ENCODE measurements at regions not wholly inside any gene's neighbourhood (a gene's known extent, or its start where the extent isn't known, plus 50 kb on each side); places are given as distances from the start of the nearest gene placed in this dataset.
"Not testable (repeated sequence)": the region's sequence is repeated elsewhere in the genome, so short reads cannot be mapped to it uniquely, and the experiment has no call there.

- H3K4me3 ChIP-seq (ENCODE audit: low read length) = no peak overlapping the region
- no peak for DNase-seq (ENCODE audit: low read depth, low spot score)
Measured at GRCh38 chr13:89163096-89163495, 1491.9 kb downstream of the SLITRK5 start.

GRCh38 chr13:89165685-89166084 lies 1494.5 kb downstream of the SLITRK5 start:
- H3K4me3 ChIP-seq (ENCODE audit: low read length) = no peak overlapping the region
- no peak for DNase-seq (ENCODE audit: low read depth, low spot score)

- DNase-seq (ENCODE audit: low read depth, low spot score) = no peak
- H3K4me3 ChIP-seq (ENCODE audit: low read length) = no peak overlapping the region
Measured at GRCh38 chr13:89169951-89170350, 1498.8 kb downstream of the SLITRK5 start.

DNA sequence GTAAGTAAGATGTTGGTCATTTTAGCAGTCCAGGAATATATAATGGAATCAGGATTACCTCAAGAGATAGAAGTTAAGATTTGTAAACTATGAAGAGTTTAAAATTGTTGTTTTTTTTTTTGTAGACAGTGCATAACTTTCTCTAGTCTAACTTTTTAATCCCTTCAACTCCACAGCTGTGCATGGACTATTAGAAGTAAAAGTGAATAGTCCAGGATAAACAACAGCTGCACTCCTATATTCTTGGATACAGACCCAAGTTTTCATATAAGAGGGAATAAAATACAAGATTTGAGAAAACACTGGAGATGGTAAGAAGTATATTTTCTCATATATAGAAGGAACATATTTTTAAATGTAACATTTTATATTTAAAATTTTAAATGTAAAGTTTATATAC lies 1509.9 kb downstream of the SLITRK5 start:
- H3K4me3 ChIP-seq (ENCODE audit: low read length) = no peak overlapping the region
- no peak for DNase-seq (ENCODE audit: low read depth, low spot score)

DNA sequence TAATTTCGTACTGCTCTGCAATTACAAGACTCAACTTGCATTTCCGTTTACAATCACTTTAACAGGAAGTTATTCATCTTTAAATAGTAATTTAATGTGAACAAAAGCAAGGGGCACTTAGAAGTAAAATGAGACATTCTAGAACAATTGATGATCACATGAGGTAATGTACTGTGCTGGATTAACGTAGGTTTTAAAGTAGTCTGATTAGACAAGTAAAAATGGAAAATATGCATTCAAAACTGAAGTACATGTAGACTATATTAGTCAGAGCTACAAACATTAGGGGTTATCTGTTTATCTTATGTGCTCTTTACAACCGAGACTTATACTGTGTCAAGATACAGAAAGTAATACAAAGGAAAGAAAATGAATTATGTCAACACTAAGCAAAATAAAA lies 1528.0 kb downstream of the SLITRK5 start:
- H3K4me3 ChIP-seq (ENCODE audit: low read length) = no peak overlapping the region
- no peak for DNase-seq (ENCODE audit: low read depth, low spot score)

DNA sequence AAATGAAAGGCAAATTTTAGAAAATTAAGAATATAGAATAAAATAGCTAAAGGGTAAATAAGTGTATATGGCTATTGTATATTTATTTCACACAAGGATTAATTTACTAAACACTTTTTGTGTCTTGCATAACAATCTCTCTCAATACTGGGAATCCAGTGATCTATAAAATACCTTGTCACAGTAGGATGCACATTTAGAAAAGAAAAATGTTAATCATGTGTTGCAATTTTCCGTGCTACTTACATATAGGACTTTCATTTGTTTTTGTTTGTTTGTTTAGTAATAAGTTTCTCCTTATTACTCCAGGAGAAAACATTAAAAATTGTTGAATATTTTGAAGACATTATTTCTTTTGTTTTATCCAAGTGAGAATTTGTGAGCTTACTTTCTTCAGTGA lies 1533.3 kb downstream of the SLITRK5 start:
- DNase-seq (ENCODE audit: low read depth, low spot score) = no peak
- H3K4me3 ChIP-seq (ENCODE audit: low read length) = no peak overlapping the region

GRCh38 chr13:89205856-89206520 lies 1534.8 kb downstream of the SLITRK5 start:
- H3K4me3 ChIP-seq (ENCODE audit: low read length) = no peak overlapping the region

DNA sequence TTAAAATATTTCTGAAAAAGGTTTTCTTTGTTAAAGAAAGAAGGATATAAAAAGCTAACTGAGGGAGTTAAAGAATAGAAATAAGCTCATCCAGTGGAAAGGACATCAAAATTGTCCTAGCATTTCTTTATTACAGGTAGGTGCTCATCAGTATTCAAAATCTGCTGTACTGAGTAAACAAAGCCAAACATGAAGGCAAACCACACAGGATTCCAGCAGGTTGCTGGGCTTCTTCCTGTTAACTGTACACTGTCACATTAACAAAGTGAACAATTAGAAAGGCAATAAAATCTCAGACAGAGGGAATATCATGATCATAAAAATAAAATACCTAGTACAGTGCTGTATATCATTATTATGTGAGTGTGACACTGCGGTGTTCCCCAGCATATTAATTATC lies 1541.0 kb downstream of the SLITRK5 start:
- DNase-seq (ENCODE audit: low read depth, low spot score) = no peak
- no peak overlapping the region for H3K4me3 ChIP-seq (ENCODE audit: low read length)

More at GRCh38 chr13:89205856-89206520, 1534.8 kb downstream of the SLITRK5 start:
- DNase-seq (ENCODE audit: low read depth, low spot score) = no peak

GRCh38 chr13:89214185-89214584 lies 1543.0 kb downstream of the SLITRK5 start:
- H3K4me3 ChIP-seq (ENCODE audit: low read length) = no peak overlapping the region
- DNase-seq (ENCODE audit: low read depth, low spot score) = no peak

DNA sequence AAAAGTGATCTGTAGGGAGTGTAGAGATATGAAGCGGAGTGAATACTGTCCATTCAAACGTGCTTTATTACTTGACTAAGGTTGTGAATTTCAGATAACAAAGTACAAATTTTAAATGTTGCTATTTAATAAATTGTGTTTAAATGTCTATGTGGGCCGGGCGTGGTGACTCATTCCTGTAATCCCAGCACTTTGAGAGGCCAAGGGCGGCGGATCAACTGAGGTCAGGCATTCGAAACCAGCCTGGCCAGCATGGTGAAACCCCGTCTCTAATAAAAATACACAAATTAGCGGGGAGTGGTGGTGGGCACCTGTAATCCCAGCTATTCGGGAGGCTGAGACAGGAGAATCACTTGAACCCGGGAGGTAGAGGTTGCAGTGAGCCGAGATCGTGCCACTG lies 1544.1 kb downstream of the SLITRK5 start:
- DNase-seq (ENCODE audit: low read depth, low spot score); H3K4me3 ChIP-seq (ENCODE audit: low read length): not testable (repeated sequence)

GRCh38 chr13:89217813-89218212 lies 1546.6 kb downstream of the SLITRK5 start:
- DNase-seq (ENCODE audit: low read depth, low spot score) = no peak
- H3K4me3 ChIP-seq (ENCODE audit: low read length) = no peak overlapping the region

DNA sequence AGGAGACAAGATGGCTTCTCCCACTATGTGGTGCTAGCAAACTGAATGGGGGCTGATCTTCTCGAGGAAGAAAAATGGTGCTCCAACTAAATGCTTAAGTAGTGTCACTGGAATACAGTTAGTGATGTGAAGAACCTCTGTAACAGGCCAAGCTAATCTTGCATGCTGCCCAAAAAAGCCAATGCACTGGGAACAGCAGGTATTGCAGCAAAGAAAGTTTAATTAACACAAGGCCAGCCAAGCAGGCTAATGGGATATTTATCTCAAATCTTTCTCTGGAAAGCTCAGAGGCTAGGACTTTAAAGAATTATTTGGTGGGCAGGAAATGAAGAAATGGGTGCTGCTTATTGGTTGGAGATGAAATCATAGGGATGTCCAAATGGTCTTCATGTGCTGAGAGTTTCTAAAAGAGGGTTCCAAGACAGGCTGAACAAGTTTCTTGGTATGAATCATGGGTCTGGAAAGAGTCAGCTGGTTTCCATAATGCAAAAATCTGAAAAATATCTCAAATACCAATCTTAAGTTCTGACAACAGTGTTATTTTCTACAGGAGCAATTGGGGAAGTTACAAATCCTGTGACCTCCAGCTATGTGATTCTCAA lies 1550.5 kb downstream of the SLITRK5 start:
- no peak overlapping the region for H3K4me3 ChIP-seq (ENCODE audit: low read length)
- DNase-seq (ENCODE audit: low read depth, low spot score) = no peak

- no peak overlapping the region for H3K4me3 ChIP-seq (ENCODE audit: low read length)
- DNase-seq (ENCODE audit: low read depth, low spot score) = no peak
Measured at GRCh38 chr13:89227356-89227755, 1556.2 kb downstream of the SLITRK5 start.

GRCh38 chr13:89238496-89238895 lies 1567.3 kb downstream of the SLITRK5 start:
- no peak overlapping the region for H3K4me3 ChIP-seq (ENCODE audit: low read length)
- DNase-seq (ENCODE audit: low read depth, low spot score) = no peak

DNA sequence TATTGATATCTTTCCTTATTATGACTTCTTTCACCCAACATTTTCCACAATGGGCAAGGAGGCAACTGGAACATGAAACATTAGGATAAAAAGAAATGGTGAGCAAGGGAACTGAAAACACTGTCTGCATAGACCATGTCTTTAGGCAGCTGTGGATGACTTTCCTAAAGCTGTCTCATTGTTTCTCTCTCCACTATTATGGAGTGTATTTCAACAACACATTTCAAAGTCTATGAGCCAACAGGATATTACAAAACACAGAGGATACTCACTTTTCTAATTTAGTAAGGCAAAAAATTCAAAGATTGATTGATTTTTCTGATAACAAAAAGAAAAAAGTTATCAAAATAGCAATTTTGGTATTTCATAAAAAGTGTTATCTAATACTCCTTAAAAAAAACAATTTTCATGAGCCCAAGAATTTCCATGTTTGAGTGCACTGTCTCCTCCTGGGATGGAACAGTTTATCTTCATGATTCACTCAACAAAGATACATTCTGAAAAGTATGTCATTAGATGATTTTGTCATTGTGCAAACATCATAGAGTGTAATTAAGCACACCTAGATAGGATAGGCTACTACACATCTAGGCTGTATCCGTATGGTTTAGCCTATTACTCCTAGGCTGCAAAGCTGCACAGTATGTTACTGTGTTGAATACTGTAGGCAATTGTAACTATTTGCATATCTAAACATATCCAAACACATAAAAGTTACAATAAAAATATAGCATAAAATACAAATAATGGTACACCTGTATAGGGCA lies 1568.4 kb downstream of the SLITRK5 start:
- no peak for DNase-seq (ENCODE audit: low read depth, low spot score)
- no peak overlapping the region for H3K4me3 ChIP-seq (ENCODE audit: low read length)

DNA sequence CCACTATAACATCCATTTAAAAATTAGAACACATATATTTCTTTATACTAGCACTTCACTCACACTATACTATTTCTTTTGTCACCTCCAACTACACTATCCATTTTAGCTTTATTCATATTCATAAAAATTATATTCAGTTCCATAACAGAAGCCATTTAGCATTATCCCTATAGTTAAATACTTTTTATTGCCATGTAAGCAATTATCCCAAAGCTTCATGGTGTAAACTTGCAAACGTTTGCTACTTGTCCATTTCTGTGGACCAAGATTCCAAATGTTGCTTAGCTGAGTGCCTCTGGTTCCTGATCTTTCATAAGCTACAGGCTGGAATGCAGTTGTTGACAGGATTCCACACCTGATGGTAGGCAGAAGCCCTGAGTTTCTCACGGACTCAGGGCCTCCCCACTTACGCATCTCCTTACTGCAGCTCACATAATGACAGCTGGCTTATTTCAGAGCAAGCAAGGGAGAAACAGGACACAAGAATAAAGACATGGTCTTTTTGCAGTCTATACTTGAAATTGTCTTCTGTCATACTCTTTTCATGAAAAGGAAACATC lies 1584.8 kb downstream of the SLITRK5 start:
- no peak for DNase-seq (ENCODE audit: low read depth, low spot score)
- H3K4me3 ChIP-seq (ENCODE audit: low read length) = no peak overlapping the region

DNA sequence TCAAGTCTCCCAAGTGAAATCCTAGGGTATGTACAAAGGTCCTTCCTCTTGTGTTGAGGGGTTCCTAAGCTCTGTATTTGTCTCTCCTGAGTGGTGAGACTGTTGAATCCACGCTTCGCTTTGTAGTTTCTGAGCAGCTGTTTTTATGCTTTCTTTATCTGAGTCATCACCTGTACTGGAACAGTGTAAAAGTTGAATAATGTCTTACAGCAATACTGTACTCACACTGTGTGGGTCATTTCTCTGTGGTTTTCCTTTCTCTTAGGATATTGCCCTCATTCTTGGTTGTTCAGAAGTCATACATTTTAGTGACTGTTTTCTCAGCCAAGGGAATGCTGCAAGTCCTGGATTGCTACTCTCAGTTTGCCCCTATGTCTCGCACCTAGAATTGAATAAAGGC lies 1596.6 kb downstream of the SLITRK5 start:
- DNase-seq (ENCODE audit: low read depth, low spot score) = no peak
- H3K4me3 ChIP-seq (ENCODE audit: low read length) = no peak overlapping the region

DNA sequence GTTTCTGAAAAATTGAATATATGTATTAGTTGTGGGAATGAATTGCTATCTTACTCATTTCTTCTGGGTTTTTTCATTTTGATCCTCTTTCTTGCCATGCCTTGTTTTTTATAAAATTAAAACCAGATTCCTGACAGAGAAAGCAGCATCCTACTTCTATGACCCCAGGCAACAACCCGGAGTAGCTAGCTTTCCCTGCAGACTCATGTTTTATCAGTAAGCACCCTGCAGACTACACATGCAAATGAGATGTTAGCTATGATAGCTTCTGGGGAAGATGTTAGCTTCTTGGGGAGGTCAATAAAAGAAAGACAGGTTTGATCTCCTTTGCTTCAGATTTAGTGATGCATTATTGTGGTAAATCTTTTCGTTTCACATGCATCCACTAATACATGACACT lies 1598.6 kb downstream of the SLITRK5 start:
- no peak for DNase-seq (ENCODE audit: low read depth, low spot score)

GRCh38 chr13:89270736-89271135 lies 1599.6 kb downstream of the SLITRK5 start:
- no peak overlapping the region for H3K4me3 ChIP-seq (ENCODE audit: low read length)
- no peak for DNase-seq (ENCODE audit: low read depth, low spot score)

More for the DNA sequence above, 1598.6 kb downstream of the SLITRK5 start:
- H3K4me3 ChIP-seq (ENCODE audit: low read length) = no peak overlapping the region

DNA sequence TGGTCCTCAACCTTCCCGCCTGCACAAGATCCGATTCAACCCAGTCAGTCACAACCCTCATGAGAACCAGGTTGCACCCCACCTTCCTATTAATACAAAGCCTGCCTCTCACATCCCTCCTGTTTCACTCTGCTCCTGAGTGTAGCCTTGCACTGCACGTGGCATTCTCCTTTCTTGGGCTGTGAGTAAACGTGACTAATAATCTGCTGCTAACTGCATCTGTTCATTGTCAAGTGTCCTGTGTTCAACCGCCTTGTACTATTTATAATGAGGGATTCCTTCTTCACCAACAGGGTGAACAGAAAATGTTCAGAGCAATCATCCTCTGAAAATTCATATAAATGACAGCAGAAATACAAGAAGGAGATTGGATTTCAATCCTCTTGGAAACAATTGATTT lies 1608.2 kb downstream of the SLITRK5 start:
- DNase-seq (ENCODE audit: low read depth, low spot score) = no peak
- H3K4me3 ChIP-seq (ENCODE audit: low read length) = no peak overlapping the region

Data from Jurkat, Clone E6-1 (cell line).